Femur (tissue), 1 donor: ENCODE measurements at regions not wholly inside any gene's neighbourhood (a gene's known extent, or its start where the extent isn't known, plus 50 kb on each side); places are given as distances from the start of the nearest gene placed in this dataset.
"Not testable (repeated sequence)": the region's sequence is repeated elsewhere in the genome, so short reads cannot be mapped to it uniquely, and the experiment has no call there.

Experiments
- DNase-seq: peaks from one replicate; pipeline ENCODE4 v3.0.0-alpha.2; 2017

DNA sequence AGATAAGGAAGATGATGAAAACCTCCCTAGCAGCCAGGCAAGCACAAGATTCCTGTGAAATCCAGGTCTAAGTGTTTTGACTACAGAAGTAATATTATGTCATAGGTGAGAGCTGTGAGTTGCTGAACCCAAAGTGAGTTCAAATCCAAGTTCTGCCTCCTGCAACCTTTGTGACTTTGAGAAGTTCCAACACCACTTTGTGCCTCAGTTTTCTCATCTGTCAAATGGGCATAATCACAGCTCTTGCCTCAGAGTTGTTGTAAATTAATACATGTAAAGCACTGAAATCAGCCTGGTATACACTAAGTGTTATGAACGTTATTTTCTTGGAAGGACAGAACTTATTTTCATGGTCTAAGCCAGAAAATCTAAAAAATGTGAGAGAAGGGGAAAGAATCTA, 210.3 kb upstream of the FRG2C start:
- DNase-seq = not testable (repeated sequence)

DNA sequence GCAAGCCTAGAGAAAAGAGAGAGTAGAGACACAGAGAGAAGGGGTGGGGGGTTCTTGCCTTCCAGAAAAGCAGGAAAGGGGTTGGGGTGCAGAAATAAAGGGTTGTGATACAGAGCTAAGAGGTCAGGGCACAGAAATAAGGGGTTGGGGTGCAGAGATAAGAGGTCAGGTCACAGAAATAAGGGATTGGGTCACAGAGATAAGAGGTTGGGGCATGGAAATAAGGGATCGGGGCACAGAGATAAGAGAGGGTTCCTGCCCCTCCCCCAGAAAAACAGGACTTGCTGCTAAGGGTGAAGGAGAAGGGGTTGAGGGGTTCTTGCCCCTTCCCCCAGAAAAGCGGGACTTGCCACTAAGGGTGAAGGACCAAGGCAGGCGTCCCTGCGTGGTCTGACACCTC, 189.6 kb upstream of the FRG2C start:
- not testable (repeated sequence) for DNase-seq

DNA sequence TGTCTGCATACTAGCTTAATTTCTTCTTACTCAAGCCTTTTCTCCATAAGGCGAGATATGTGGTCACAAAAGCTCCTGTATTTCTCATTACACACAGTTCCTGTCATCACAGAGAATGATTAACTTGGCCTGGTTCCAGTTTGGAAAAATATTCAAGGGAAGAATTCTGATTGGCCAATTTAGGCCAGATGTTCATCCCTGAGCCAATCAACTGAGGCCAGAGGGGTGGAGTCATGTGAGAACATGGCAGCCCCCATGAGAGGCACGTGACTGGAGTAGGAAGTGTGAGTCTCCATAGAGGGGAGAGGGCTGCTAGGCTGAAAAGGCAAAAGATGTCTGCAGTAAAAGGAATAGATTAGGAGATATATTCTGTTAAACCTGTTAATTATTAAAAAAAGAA, 167.5 kb upstream of the FRG2C start:
- not testable (repeated sequence) for DNase-seq

DNA sequence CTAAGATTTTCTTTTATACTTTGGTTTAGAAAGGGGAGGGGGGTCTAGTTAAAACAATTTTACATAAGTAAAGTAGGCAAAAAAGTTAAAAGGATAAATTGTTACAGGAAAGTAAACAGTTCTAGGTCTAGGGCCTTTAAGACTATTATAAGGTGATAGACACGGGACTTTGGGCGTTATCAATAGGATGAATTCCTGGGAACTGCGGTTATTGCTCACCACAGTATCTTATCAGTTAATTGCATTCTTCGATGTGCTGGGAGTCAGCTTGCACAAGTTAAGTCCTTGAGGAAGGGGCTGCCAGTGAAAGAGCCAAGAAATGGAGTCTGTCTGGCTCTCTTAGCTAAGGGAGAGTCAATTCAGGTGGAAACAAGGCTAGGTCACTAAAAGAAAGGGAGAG, 163.8 kb upstream of the FRG2C start:
- not testable (repeated sequence) for DNase-seq

DNA sequence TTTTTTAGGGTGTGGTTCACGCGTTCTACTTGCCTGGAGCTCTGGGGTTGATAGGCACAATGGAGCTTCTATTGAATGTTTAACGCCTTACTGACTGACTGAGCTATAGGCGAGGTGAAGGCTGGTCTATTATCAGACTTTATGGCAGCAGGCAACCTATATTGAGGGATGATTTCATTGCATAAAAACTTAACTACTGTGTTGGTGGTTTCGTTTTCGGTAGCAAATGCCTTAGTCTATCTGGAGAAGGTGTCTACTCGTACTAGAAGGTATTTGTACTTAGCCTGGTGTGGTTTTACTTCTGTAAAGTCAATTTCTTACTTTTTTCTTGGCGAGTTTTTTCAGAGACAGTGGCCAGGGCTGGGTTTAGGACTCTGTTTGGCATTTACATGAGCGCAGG, 162.0 kb upstream of the FRG2C start:
- not testable (repeated sequence) for DNase-seq

DNA sequence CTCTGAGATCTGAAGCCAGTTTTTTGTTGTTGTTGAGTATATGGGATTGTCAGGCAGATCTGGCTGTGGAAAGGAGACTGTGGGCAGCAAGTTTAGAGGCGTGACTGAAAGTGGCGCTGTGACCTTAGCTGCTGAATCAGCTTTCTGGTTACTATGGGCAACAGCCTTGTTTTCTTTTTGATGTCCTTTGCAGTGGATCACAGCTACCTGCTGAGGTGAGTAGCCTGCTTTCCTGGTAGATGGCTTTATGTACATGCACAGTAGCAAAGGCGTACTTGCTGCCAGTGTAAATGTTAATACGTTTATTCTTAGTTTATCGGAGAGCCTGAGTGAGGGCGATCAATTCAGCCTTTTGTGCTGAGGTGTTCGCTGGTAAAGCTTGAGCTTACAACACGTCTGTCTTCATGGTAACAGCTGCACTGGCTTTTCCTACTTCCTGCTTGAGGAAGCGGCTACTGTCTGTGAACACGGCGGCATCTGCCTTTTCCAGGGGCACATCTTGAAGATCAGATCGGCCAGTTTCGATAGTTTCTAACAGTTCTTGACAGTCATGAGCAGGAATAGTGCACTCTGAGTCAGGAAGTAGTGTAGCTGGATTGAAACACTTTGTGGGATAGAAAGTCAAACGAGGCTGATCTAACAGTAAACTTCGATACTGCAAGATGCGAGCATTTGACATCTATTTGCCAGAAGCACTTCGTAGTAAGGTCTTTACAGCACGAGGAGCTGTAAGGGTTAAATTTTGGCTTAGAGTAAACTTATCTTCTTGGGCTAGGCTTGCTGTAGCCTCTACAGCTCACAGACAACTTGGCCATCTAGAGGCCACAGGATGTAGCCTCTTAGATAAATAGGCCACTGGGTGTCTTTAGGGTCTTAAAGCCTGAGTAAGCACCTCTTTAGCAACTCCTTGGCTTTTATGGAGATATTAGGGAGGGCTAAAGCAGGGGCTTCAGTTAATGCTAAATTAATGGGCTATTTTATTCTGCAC, 161.1 kb upstream of the FRG2C start:
- peak; percentile 41 for DNase-seq

DNA sequence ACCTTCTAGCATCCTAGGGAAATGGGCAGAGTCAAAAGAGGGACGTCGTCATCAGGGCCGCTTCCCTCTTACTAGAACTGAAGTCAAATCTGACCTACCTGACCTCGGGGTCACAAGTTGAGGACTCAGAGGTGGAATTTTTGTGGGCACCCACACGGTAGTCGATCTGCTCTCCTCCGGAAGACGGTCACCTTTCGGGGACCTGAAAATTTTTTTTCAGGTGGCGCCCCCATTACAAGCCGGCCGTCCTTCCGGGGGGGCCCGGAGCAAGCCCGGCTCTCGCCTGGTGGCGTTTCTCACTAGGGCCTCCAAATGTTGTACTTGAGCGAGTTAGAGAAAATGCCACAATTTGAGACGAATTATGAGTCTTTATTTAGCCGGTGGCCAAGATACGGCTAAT, 157.5 kb upstream of the FRG2C start:
- no peak for DNase-seq

DNA sequence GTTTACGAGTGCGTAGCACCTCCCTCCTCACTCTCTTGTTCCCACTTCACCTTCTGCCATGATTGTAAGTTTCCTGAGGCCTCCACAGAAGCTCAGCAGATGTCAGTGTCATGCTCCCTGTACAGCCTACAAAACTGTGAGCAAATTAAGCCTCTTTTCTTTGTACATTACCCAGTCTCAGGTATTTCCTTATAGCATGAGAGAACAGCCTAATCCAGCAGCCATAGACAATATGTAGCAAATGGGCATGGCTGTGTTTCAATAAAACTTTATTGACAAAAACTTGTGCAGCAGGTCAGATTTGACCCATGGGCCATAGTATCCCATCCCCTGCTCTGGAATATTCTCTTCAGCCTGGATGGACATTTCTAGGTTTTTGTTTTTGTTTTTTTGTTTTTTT, 156.2 kb upstream of the FRG2C start:
- not testable (repeated sequence) for DNase-seq

DNA sequence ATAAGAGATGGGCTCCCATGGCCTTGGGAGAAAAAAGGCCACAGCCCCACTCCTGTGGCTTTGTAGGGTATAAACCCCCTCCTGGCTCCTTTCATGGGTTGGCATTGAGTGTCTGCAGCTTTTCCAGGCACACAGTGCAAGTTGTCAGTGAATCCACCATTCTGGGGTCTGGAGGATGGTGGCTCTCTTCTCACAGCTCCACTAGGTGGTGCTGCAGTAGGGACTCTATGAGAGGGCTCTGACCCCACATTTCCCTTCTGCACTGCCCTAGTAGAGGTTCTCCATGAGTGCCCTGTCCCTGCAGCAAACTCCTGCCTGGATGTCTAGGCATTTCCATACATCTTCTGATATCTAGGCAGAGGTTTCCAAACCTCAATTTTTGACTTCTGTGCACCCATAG, 136.5 kb upstream of the FRG2C start:
- DNase-seq = not testable (repeated sequence)

DNA sequence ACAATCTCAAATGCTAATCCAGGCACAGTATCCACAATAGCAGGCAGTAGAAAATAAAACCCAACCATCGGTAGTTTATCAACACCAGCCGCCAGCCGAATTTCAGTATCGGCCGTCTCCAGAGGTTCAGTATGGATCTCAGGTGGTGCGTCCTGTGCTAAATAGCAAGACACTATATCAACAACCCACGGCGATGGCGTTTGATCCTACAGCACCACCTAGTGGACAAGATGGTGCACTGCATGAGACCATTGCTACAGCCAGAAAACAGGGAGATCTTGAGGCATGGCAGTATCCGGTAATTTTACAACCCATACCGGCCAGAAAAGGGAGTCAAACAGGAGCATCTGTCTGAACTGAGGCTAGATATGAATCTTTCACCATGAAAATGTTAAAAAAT, 112.0 kb upstream of the FRG2C start:
- DNase-seq = not testable (repeated sequence)

DNA sequence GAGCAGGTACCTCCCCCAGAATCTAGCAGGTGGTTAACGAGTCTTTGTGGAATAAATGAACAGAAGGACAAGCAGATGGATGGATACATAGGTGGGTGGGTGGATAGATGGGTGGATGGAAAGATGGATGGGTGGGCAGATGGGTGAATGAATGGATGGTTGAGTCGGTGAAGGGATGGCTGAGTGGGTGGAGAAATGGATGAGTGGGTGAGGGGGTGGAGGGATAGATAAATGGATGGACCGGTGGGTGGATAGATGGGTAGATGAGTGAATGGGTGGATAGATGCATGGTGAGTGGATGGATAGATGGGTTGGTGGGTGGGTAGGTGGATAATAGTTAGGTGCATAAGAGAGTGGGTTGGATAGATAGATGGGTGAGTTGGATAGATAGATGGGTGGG, 99.7 kb upstream of the FRG2C start:
- not testable (repeated sequence) for DNase-seq

DNA sequence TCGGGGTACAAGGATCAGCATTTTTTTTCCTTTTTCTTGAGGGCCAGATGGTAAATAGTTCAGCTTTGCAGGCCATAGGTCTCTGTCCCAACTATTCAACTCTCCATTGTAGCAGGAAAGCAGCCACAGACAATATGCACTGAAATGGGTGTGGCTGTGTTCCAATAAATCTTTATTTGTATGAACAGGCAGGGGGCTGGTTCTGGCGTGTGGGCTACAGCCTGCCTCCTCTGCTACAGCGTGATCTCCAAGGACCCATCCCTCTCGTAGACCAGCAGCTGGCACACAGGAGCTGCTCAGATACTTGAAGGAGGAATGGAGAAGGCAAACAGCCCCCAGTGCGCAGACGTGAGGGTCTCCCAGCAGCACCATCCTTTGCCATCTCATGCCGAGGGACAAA, 91.8 kb upstream of the FRG2C start:
- DNase-seq = not testable (repeated sequence)

DNA sequence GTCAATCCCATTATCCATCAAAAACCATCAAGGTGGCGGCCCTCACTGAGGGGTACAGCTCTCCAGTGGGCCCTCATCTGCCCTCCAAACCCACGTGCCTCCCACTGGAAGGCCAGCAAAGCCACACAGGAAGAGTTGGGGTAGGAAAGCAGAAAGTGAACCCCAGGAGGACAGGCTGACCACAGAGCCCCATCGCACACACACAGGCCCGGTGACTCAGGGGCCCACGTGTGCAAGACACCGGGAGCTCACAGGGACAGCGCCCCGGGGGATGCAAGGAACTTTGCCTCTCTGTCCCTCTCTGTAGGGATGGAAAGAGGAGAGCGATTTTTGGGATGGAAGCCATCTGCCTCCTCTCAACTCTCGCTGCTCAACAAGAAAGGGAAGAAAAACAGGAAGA, 85.0 kb upstream of the FRG2C start:
- not testable (repeated sequence) for DNase-seq

DNA sequence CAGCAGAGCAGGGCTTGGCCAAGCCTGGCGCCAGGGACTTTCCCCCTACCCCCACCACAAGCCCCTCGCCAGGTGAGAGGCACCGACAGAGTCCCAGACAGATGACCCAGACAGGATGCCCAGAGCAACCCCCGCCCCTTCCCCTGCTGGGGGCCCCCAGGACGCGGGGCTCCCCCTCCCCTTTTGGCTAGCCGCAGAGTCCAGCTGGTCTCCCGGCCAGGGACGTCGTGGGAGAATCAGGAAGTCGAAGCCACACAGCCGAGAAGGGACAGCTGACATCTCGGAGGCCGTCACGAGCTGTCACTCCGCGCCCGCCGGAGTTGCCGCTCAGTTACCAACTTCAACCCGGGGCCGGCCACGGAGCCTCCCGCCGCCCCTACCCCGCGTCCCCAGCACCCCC, 84.6 kb upstream of the FRG2C start:
- DNase-seq = peak; percentile 19

DNA sequence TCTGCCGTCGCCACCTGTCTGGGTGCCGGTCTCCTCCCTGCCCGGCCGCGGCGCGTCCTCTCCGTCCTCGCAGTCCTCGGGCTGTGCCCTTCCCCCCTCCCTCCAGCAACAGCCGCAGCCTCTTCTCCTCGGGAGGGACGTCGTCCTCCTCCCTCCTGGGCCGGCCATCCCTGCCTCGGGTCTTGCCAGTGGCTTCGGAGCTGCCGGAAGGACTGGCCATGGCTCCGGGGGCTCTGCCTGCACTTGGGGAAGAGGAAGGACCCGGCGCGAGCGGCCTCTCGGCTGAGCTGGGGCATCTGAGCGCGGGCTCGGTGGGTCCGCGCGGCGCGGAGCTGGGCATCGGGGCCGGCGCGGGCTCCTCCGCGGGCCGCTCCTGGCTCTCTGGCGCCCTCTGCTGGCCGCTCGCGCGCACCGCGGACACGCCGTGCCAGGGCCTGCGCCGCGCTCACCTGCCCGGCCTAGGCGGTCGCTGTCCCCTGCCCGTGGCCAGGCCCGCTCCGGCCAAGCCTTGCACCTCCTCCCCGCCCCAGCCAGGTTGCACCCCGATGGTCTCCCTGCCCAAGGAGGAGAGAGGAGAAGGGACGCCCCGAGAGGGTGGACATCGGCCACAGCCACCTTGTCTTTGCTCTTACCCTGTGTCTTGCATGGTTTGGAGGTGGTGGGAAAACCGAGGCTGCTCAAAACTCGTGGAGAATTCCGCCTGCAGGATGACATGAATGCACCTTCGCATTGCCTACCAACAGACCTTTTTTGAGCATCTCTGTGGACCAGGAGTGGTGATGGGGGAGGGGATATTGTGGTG, 83.9 kb upstream of the FRG2C start:
- DNase-seq = peak; percentile 28

DNA sequence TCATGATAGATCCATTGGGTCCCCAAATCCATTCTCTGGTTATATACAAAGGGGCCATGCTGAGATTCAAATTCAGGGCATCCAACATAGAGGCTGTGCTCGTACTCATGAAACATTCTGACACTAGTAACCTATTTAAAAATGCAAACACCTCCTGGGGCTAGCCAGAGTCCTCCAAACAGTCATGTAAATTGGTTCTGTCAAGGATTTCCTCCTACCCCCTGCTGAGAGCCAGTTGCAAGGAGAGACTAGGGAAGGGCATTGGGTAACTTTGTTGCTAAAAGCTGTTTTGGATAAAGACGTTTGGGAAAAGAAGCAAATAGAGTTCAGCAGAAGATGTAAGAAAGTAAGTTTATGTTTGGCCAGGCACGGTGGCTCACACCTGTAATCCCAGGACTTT, 81.6 kb upstream of the FRG2C start:
- not testable (repeated sequence) for DNase-seq

DNA sequence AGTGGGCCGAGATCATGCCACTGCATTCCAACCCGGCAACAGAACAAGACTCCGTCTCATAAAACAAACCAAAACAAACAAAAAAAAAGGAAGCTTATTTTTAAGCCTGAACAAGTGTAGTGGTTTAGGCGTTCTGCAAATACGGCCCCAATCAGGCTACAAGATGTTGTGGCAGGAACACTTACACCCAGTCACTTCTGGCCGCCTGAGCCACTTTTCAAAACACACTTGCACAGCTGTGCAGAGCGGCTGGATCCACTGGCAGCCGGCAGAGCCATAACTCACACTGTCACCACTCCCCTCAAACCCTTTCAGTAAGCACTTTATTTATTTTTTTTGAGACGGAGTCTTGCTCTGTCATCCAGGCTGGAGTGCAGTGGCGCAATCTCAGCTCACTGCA, 81.0 kb upstream of the FRG2C start:
- not testable (repeated sequence) for DNase-seq

DNA sequence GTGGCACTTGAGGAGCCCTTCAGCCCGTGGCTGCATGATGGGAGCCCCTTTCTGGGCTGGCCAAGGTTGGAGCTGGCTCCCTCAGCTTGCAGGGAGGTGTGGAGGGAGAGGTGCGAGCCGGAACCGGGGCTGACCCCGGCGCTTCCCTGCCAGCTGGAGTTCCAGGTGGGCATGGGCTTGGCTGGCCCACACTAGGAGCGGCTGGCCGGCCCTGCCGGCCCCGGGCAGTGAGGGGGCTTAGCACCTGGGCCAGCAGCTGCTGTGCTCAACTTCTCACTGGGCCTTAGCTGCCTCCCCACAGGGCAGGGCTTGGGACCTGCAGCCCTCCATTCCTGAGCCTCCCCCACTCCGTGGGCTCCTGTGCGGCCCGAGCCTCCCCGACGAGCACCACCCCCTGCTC, 76.4 kb upstream of the FRG2C start:
- not testable (repeated sequence) for DNase-seq

DNA sequence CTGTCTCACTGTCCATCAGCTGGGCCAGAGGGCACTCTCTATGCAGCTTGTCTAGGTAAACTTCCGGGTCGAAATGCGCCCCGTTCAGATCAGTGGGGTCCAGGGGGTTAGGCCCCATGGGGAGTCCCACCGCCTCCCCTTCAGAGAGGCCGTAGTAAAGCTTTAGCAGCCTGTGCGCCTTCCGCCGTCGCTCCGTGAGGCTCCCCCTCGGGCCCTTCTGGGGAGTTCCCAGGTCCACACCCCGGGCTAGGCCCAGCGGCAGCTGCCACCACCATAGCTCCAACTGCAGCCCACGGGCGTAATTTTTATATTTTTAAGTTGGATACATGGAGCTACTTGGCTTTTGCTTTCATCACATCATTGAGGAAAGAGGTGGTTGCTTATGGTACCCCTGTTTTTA, 73.7 kb upstream of the FRG2C start:
- DNase-seq = not testable (repeated sequence)

DNA sequence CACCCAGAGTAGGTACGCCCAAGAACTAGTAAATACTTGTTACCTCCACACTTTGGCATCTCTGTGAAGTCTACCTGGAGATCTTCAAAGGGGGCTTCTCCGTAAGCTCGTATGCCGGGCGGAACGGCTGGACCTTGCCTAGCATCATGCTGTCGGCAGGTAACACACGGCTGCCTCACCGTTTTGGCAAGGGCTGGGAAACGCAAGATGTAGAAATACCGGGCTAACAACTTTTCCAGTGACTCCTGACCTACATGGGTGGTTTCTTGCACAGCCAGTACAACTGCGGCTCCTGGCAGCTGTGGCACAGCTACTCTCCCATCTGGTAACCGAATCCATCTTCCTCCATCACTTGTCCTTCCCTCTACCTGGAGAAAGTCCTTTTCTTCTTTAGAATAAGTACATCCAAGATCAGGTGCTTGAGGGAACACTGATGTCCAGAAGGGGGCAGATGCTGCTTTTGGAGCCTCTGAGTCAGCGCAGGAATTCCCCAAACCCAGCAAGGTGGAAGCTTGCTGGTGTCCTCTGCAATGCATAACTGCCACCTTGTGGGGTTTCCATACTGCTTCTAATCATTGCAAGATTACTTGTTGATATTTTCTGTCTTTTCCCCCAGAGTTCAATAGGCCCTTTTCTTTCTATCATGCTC, 59.7 kb upstream of the FRG2C start:
- not testable (repeated sequence) for DNase-seq

DNA sequence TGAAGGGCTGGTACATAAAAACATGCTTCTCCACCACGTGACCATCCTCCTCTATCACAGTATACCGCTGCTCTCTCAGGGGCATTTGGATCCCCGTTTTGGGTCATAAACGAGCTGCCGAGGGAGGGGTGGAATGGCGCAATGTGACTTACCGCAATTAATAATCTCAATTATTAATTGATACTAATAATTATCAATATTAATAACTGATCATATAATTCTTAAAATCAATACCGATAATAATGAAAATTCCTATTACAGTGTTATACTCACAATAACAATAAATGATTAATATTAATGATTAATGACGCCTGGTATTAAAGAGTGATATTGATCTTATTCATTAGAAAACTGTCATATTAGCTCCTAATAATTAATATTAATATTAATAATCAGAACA, 56.1 kb upstream of the FRG2C start:
- not testable (repeated sequence) for DNase-seq

DNA sequence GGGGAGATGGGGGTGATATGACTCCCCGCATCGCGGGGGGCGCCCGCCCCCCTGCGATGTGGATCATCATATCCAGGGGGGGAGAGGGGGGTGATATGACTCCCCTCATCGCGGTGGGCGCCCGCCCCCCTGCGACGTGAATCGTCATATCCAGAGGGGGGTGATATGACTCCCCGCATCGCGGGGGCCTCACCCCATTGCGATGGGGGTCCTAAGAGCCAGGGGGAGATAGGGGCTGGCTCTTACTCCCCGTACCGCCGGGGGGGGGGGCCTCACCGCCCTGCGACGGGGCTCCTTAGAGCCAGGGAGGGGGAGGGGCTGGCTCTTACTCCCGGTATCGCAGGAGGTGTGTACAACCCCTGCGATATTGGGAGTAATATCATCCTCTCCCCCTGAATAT, 54.5 kb upstream of the FRG2C start:
- DNase-seq = not testable (repeated sequence)

DNA sequence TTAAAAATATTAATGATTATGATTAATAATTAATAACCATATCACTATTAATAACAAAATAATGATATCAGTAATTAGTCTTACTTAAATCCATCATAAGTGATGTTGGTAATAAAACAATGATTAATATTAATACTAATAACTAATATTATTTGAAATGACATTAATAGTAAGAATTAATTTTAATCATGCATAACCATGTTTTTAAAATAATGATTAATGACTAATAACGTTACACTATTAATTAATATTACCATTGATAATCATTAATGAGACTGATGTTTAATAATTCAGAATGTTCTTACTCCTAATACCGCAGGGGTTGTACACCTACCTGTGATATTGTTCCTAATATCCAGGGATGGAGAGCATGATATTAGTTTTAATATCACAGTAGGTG, 53.4 kb upstream of the FRG2C start:
- no peak for DNase-seq
